ENCODE measurements at regions not wholly inside any gene's neighbourhood (a gene's known extent, or its start where the extent isn't known, plus 50 kb on each side); places are given as distances from the start of the nearest gene placed in this dataset.

GRCh38 chr2:3104261-3104660 is 273.4 kb downstream of the EIPR1 start:
- H3K4ac ChIP-seq (replicated peaks; ENCODE audit: insufficient read length, low read depth, low read length): no peak overlapping the region
- CTCF ChIA-PET (ENCODE audit: partially characterized antibody): no interaction called here
- peaks cover 0 to 4% (median 2%) of the 10 kb centered on the region in 4 experiments; a peak in 2 of 7 replicates for H3K4me1 ChIP-seq (replicated peaks in 1 of 4; ENCODE audit: control insufficient read depth in 3 of 4, insufficient read depth in 4 of 4, low read length in 3 of 4)
- no peak overlapping the region for H2AFZ ChIP-seq (ENCODE audit: low read length)
- no peaks in the 10 kb centered on the region for H3K27me3 ChIP-seq (replicated peaks in 1 of 4; ENCODE audit: control insufficient read depth in 3 of 4, extremely low read depth in 1 of 4, insufficient read depth in 3 of 4, low read length in 3 of 4)
- H2BK20ac ChIP-seq (ENCODE audit: low read length): no peak overlapping the region
- H2BK120ac ChIP-seq (replicated peaks; ENCODE audit: low read depth, low read length): no peak overlapping the region
- peaks cover 0 to 2% of the 10 kb centered on the region in 2 experiments for H4K20me1 ChIP-seq (replicated peaks in 1 of 2; ENCODE audit: control insufficient read depth in 1 of 2, insufficient read depth in 2 of 2, low read length in 2 of 2)
- no peaks in the 10 kb centered on the region for H3K79me1 ChIP-seq (ENCODE audit: low read depth, low read length)
- no peak overlapping the region for H2AK5ac ChIP-seq (ENCODE audit: low read depth, low read length)
- H3K79me2 ChIP-seq (ENCODE audit: control insufficient read depth in 1 of 2, insufficient read depth in 2 of 2, low read length in 2 of 2): no peaks in the 10 kb centered on the region
- FAIRE-seq: no peak
- H3K14ac ChIP-seq (ENCODE audit: insufficient read length): no peak overlapping the region
- no peak overlapping the region for H3K9ac ChIP-seq (replicated peaks in 1 of 4; ENCODE audit: extremely low read depth in 1 of 4, low read depth in 3 of 4, low read length in 3 of 4)
- no peak overlapping the region for H4K5ac ChIP-seq (ENCODE audit: insufficient read length, low read depth, low read length)
- H3K23ac ChIP-seq (ENCODE audit: insufficient read length): no peak overlapping the region
- H2BK15ac ChIP-seq (ENCODE audit: low read length): 0 out of 2 replicates have a peak overlapping the region, but pooled peaks have one; percentile 16
- no peak overlapping the region for H3K56ac ChIP-seq (replicated peaks; ENCODE audit: insufficient read length, low read depth, low read length)
- H3K9me3 ChIP-seq (ENCODE audit: insufficient read depth in 2 of 2, low read depth in 1 of 2, low read length in 1 of 2): no peaks in the 10 kb centered on the region
- no peak overlapping the region for H3K18ac ChIP-seq (ENCODE audit: extremely low read depth, low read length)
- DNase-seq (ENCODE audit: low read depth in 1 of 2, low spot score in 2 of 2): no peak
- WGBS, 2 experiments (ENCODE audit: extremely low coverage in 1 of 2, insufficient coverage in 1 of 2, insufficient read length in 1 of 2, insufficient replicate concordance in 2 of 2, low coverage in 1 of 2, low lambda C conversion rate in 2 of 2, missing lambda C conversion rate in 1 of 2): 95% methylated on average over 10 of the region's 11 CpGs; no CpG with 5 or more reads in 1 of the 2 experiments
- no peak overlapping the region for H4K8ac ChIP-seq (ENCODE audit: extremely low read depth, insufficient read depth, low read length)
- no peaks in the 10 kb centered on the region for H3K23me2 ChIP-seq (ENCODE audit: low read depth, low read length)
- POLR2A ChIA-PET (ENCODE audit: partially characterized antibody): no interaction called here
- no peak overlapping the region for H2BK5ac ChIP-seq (ENCODE audit: low read depth, low read length)
- no peak overlapping the region for H3K4me2 ChIP-seq (ENCODE audit: insufficient read depth in 1 of 2, low read depth in 2 of 2, low read length in 2 of 2)
- no peaks in the 10 kb centered on the region for H3K36me3 ChIP-seq (ENCODE audit: control insufficient read depth in 2 of 4, insufficient read depth in 4 of 4, low read length in 3 of 4)
- H3K27ac ChIP-seq (ENCODE audit: low read depth, low read length): no peak overlapping the region
- no peak overlapping the region for H2BK12ac ChIP-seq (ENCODE audit: low read depth, low read length)
- H4K91ac ChIP-seq (replicated peaks; ENCODE audit: insufficient read length, low read length): no peak overlapping the region
- no peak overlapping the region for H3K4me3 ChIP-seq (ENCODE audit: extremely low read depth in 1 of 4, insufficient read depth in 2 of 4, low read depth in 3 of 4, low read length in 4 of 4)
- TF ChIP-seq FOSL1 (IDR thresholded peaks at IDR 0.05; ENCODE audit: insufficient read depth, low read depth, low read length) (no peak), RNF2 (IDR thresholded peaks at IDR 0.05; ENCODE audit: borderline replicate concordance, low read depth, low read length, missing control alignments, poor library complexity, severe bottlenecking) (no peak), POLR2AphosphoS5 (IDR thresholded peaks at IDR 0.05; ENCODE audit: low read depth, low read length) (no peak), SRF (IDR thresholded peaks at IDR 0.05; ENCODE audit: low read depth, low read length) (no peak), PHF8 (conservative IDR thresholded peaks at IDR 0.05; ENCODE audit: low read depth, low read length) (no peak), CBX5 (IDR thresholded peaks at IDR 0.05; ENCODE audit: low read depth, low read length) (no peak), NANOG (IDR thresholded peaks at IDR 0.05; ENCODE audit: insufficient read depth, low read depth, low read length, poor library complexity, severe bottlenecking) (no peak), SP1 (IDR thresholded peaks at IDR 0.05; ENCODE audit: low read depth, low read length) (no peak), CHD1 (IDR thresholded peaks at IDR 0.05; ENCODE audit: low read depth, low read length) (no peak), BRCA1 (IDR thresholded peaks at IDR 0.05; ENCODE audit: low read depth, low read length) (no peak), TBP (IDR thresholded peaks at IDR 0.05; ENCODE audit: low read depth, low read length) (no peak), ZNF274 (IDR thresholded peaks at IDR 0.05; ENCODE audit: borderline replicate concordance, extremely low read depth, low read length) (no peak), GABPA (IDR thresholded peaks at IDR 0.05; ENCODE audit: borderline replicate concordance, insufficient read depth, low read length) (no peak), MAX (IDR thresholded peaks at IDR 0.05) (no peak)

Data from H1 (cell line).